NCI-H460 (cell line): ENCODE measurements at regions not wholly inside any gene's neighbourhood (a gene's known extent, or its start where the extent isn't known, plus 50 kb on each side); places are given as distances from the start of the nearest gene placed in this dataset.

Source experiments
- DNase-seq: peaks from one replicate; pipeline ENCODE4 v3.0.0-alpha.2; 2016; ENCODE audit warnings: low read depth; ENCODE audit errors: extremely low read depth

DNA sequence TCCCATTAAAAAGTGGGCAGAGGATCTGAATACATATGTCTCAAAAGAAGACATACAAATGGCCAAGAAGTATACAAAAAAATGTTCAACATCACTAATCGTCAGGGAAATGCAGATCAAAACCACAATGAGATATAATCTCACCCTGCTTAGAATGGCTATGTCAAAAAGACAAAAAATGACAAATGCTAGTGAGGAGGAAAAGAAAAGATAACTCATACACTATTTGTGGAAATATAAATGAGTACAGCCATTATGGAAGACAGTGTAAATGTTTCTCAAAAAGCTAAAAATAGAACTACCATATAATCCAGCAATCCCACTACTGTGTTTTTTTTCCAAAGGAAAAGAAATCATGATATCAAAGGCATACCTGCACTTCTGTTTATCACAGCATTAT is 450.7 kb downstream of the EFNA5 start:
- DNase-seq, result no peak

DNA sequence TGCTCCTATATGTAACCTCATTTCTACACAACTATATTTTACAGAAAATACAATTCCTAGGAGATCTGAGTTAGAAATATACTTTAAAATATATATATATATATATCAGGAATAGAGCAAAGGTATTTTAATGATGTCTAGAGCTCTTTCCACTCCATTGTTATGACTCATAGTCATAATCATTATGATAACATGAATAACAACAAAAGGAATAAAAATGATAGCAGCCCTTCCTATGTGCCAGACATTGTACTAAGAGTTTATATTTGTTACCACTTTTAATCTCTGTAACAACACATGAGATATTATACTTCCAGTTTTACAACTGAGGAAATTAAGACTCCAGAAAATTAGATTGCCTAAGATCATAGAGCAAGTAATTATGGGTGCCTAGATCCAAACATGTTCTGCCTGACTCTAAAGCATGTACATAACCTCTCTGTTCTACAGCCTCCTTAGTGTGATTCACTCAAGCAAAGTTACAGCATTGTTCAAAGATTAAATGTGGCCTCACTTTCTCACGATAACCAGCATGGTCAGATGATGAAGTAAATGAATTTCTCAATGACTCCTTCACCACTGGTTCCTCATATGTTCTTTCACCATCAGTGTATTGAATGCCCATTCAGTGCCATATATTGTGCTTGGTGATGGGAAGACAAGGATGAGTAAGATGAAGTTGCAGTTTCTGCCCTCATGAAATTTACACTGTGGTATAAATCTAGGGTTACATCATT is 452.1 kb downstream of the EFNA5 start:
- peak; percentile 65 for DNase-seq

DNA sequence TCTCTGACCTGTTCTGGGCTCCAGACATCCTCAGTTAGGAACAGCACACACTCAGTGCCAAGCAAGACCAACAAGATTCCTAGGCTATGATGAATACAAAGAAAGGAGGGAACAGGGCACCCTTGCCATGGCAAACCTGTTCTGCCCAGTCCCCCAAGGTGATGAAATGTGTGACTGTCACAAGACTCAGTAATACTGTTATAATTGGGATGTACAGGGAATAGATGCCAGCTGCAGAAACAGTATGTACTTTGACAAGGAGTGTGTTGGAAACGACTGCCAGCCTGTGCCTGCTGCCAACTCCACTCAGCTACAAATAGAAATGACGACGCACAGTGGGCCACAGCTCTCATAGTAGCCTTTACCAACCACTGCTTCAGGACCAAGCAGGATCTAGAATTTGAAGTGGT is 453.0 kb downstream of the EFNA5 start:
- DNase-seq, result no peak

DNA sequence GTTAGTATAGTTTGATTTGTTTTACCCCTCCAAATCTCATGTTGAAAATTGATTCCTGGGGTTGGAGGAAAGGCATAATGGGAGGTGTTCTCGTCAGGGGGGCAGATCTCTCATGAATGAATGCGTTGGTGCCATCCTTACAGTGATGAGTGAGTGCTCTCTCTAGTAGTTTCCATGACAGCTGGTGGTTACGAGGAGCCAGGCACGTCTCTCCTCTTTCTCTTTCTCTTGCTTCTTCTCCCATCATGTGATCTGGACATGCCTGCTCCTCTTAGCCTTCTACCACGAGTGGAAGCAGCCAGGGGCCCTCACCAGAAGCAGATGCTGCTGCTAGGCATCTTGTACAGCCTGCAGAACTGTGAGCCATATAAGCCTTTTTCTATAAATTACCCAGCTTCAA is 454.1 kb downstream of the EFNA5 start:
- DNase-seq, result no peak

DNA sequence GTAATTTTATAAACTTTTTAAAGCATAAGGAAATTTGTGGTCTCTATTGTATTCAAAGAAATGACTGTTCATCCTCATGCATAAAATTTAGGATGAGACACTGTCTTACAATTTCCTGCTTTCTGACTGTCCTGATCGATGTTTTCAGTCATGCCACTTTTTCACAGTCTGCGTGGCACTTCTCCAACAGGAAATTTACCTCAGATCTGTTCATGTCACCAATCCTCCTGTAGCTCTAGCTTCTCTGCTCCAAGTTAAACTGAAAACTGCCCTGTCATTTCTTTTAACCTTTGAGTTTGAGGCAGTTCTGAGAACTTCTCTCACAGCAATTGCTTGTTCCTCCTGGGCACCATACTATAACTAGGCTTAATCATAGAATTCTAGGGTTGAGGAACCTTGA is 455.1 kb downstream of the EFNA5 start:
- DNase-seq, result no peak

DNA sequence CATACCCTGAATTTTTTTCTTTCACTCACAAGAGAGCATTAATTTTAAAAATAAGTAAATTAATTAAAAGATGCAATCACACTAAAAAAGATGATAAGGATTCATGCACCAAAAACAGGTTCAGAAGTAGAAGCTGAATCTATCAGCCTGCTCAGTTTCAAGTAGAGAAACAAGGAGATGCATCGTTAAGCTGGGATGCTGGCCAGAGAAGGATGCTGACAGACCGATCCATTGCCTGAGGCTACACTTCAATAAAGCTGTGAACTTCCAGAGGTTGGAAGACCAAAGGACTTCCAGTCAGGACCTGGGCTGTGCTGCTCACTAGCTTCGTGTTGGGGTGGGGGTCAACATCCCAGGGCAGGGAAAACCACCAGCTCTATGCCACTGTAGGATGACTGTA is 457.7 kb downstream of the EFNA5 start:
- DNase-seq, result no peak

DNA sequence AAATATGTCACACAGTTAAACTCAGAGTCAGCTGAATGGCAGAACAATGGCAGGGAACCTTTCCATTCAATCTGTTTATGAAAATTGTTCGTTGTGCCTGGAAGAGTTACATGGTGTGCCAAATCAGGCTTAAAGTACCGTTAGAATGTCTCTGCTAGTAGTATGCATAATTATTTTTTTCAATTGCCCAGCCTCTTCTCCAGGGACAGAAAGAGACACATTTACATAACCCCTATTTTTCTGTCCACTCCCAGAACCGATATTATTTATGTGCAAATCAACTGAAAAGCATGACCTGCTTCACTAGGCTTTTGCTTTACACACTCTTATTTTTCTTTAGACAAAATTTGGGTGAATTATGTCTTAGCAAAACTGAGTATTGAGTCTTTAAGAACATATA is 459.1 kb downstream of the EFNA5 start:
- DNase-seq, result no peak

DNA sequence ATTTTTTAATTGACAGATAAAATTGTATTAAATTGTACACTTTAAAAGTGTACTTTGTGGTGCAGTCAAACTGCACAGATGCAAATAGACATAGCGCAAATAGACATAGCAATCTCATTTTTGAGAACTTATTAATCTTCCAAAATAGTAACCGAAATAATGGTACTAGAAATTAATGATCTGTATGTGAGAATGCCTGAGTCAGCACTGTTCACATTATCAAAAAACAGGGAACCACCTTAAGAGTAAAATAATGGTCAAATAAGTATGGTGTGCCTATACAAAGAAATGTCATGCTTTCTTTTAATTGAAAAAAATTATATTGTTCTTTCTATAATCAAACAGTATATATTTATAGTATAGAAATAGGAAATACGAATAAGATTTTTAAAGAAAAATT is 461.9 kb downstream of the EFNA5 start:
- no peak for DNase-seq

DNA sequence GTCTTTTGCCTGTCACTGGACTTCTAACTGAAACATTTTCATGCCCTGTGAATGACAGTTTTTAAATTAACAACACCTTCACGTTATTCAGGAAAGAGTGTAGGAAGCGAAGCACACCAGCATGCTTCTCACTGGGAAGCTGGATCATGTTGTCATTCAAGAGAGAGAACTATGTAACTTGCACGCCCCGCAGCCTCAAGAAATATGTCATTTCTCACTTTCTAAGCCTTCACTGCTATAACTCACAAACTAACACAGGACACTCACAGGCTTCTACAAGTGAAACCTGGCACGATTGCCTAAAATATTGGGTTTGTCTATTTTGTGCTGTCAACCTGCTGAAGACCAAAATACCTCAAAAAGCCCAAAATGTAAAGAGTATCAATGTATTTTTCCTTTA is 466.3 kb downstream of the EFNA5 start:
- DNase-seq, result no peak

DNA sequence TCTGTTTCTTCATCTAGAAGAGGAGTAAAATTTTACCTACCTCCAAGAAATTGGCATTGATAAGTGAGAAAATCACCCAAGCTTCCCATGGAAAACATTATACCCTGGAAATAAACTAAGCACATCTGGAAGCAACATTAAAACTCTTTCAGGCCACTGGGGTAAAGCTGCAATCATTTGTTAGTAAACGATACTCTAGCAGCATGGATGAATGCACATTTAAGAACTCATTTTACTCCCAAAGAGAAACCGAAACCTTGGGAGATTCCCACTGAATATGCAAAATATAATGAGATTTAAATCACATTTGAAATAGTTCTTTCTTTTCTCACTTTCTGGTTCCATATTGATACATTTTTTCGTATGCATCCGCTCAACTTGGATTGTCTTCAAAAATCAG is 467.5 kb downstream of the EFNA5 start:
- DNase-seq, result no peak

DNA sequence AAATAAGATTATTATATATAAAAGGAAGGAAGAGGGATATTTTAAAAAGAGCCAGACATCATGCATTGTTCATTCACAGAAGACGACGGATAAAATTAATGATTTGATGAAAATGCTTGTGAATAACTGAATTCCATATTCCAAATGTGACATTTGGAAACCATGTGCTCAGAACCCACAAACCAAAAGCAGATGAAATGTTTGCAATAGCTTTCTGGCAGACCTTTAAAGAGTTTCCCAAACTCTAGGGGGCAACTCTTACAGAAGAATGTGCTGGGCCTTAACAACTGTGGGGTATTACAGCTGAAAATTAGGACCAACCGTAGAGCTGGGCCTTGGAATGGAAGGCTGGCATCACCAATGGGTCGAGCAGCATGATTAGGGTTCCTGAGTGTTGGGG is 471.0 kb downstream of the EFNA5 start:
- no peak for DNase-seq

DNA sequence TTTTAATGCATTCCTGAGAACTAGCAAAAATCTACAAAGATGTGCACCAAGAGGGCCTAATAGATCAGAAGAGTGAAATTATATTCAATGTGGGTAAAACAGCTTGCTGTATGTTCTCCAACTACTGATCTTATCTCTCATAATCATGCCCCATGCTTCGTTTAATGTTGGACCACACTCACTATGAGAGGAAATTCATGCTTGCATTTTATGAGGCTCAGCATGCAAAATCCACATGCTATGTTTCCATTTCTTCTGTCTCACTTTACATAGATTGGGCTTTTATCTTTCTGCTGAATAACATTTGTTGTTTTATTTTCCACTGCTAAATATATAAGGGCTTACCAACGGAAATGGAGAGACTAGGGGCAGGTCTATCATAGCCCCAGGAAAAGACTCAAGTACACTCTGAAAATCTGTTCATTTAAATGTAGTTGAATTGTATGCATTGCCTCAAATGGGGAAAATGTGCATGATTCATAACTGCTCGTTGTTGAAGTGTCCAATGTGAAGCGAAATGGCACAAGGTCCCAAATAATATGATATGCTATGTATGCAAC is 474.2 kb downstream of the EFNA5 start:
- no peak for DNase-seq

DNA sequence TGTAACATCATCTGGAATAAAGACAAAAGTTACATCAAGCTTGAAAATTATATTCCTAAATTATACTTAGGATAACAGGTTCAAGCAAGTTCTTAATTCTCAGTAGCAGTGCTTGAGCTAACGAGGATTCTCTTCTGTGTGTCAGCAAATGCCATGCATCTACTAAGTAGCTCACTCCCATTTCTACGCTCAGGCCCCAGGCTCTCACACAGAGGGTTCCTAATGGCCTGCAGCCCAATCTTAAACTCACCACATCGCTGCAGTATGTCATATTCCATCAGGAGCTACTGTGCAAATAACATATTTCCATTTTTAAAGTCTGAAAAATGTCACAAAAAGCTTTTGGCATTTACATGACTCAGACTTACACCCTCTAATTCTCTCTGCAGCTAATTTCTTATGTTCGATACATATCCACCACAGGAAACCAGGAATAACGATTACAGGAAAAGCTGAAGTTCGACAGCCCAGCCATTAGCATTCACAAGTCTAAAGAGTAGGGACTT is 474.8 kb downstream of the EFNA5 start:
- no peak for DNase-seq

DNA sequence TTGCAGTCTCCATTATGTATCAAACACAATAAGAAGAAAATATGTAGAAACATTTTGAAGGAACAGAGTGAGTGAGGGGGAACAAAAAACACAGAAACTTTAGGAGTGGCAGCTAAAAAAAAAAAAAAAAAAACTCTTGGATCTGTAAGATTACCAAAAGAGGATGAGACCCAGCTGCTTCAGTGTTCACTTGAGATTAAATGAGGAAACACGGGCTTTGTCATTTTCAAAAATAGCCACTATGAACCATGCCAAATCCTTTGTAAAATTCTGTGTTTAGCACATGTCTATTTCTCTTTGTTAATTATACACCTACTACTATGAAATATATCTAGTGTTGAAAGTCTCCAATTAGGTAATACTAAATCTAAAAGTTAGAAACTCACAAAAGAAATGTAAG is 485.9 kb downstream of the EFNA5 start:
- DNase-seq, result no peak

DNA sequence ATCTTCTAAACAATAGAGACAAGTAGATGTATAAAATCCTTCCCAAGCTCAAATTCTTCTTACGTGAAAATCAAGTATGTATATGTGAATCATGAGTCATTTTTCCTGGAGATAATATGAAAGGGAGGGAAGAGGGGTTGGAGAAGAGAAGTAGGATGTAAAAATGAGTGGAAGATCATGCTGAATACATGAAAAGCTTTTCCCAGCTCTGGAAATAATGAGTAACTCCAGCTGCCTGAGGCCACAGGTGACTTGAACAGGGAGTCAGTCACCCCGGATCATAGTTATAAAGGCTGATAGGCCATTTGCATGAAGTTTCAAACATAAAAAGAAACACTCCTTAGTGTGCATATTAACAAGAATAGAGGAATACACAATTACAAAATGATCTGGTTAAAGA is 486.7 kb downstream of the EFNA5 start:
- DNase-seq, result no peak

DNA sequence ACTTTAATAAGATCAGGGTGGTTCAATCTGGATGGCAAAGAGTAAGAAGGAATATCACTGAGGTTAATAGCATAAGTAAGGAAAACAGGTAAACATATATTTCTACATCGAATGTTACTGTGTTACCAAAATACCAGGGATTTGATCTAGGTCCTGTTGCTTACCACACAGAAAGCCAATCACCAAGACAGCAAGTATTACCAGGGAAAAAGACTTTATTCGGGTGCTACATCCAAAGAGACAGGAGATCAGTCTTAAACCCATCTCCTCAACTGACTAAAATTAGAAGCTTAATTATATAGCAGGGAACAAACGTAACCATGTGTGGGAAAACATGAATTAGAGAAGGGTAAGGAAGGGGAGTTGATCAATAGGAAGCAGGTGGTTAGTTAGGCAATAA is 500.1 kb downstream of the EFNA5 start:
- no peak for DNase-seq

DNA sequence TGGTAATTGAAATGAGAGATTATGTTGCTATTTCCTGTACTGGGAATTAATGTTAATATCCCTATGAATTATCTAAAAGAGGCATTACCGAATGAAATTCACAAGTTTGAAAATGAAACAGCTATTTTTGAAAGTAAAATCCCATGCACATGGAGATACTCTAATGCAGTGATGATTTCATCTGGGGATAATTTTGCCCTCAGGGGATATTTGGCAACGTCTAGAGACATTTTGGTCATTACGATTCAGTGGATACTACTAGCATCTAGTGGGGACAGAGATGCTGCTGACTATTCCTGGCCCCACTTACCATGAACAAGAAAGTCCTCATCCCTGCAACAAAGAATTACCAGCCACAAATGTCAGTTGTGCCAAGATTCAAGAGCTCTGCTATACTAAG is 500.9 kb downstream of the EFNA5 start:
- no peak for DNase-seq

DNA sequence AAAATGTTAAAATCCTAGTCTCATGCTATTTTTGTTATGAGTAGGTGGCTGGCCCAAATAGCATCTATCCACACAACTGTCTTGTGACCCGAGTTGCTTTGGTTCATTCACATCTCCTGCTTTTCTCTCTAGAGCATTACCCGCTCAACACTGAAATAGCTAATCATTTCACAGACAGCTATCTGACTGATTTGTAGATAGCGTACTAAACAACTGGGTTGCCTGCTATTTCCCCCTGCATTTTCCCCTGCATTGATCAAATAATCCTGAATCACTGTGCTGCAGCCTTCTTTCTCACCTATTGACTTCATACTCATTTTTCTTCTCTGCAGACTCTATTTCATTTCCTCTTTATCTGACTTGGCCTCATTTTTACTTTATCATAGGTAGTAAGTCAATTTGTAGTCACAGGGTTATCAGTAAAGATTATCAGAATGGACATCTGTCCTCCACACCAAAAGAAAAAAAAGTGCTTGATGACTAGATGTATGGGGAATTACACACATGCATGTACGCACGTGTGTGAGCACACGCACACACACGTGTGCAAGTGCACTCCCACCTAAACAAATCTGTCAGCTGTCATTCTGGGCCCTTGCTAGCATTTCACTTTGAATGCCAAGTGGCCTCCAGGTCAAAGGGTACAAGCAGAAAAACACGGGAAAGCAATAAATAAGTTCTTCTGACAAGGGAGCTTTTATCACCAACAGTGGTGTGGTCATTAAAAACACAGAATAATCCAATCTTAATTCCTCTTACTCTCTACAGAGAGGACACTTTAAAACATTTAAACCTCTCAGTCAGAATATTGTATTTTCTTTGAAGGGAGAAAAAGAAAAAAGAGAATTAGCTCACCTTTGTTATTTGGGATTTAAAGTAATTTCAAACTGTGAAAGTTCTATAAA is 501.6 kb downstream of the EFNA5 start:
- DNase-seq, result no peak

DNA sequence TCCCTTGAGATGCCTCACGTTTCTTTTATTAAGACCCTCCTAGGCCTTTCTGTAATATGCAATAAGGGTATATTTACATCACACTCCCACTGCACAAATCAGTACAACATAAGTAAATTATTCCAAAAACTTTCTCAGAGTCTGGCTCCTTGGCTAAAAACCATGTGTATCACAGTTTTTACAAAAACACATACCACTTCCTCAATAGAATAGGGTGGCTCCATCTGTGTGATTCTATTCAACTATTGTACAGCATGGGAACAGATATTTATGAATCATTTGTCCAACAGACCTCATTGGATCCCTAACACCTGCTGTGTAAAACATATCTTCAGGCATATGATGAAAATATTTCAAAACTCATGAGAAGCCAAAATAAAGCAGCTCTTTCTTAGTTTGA is 502.7 kb downstream of the EFNA5 start:
- DNase-seq, result no peak

DNA sequence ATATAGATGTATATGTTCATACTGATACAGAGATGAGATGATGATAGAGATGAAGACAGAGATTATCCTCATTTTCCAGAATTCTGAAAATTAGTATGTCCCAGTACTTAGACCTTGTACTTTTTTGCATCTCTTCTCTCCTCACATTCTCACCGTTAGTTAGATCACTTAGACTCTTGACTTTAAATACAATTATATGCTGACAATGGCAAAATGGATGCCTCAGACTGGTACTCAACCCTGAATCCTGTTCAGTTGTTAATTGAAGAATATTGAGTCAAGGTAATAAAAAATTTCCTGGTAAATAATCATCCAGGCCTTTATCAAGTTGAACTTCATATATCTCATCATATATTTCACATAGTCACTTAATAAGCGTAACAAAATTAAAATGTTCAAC is 505.4 kb downstream of the EFNA5 start:
- DNase-seq, result no peak

DNA sequence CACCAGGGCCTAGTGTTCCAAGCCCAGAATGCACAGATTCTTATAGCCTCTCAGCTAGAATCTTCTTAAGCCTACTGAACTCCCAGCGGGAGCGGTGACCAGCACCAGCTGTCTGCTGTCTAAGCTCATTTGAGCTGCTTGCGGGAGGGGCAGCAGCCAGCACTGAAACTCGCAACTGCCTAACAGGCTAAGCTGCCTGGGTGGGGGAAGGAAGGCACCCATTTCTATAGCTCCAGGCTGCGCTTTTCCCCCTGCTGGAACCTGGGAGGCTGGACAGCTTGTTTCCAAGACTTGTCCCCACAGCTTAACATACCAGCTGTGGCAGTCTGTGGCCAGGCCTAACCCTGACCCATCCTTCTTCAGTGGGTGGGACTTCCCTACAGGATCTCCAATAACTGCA is 512.9 kb downstream of the EFNA5 start:
- DNase-seq, result no peak

DNA sequence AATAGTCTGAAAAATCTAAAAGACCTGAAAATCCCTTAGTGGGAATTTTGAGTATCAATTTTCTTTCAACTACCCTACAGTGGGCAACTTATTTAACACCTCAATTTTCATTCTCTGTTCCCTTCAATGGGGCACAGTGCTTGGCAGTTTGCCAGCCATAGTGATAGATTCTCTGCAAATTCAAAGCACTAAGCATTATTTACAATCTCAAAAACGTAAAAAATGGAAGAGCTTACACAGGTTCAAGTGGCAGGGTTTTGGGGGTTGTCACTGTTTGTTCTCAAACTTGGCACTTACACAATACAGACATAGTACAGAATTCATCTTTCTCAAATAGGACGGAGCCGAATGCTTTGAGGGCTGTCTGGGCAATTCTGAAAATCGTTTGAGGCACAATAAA is 515.0 kb downstream of the EFNA5 start:
- no peak for DNase-seq
